Psoas muscle (tissue), 7 donors: ENCODE measurements at regions not wholly inside any gene's neighbourhood (a gene's known extent, or its start where the extent isn't known, plus 50 kb on each side); places are given as distances from the start of the nearest gene placed in this dataset.

ENCODE experiments used
- ATAC-seq, 4 donors: fragments of 200-7000 bp; cut with Tn5 transposase; one replicate each; pipeline ENCODE4 v1.9.1; 2020; ENCODE audit warnings: moderate library complexity in 3 of 4, mild to moderate bottlenecking in 2 of 4
- DNase-seq, 2 donors: peaks; one replicate each; pipeline ENCODE4 v3.0.0-alpha.2; 2020
- H3K27ac ChIP-seq: fragments of 200-600 bp; one replicate; pipeline ENCODE4 v1.8.0; 2022
- H3K27me3 ChIP-seq, 3 donors: fragments of 200-600 bp in 1 of 3; one replicate each; pipeline versions ENCODE4 v1.6.1 to v1.8.0; 2013 to 2022; ENCODE audit warnings: low read length in 2 of 3, mild to moderate bottlenecking in 2 of 3, moderate library complexity in 1 of 3; ENCODE audit not compliant: insufficient read depth in 3 of 3
- H3K36me3 ChIP-seq, 2 donors: fragments of 200-600 bp in 1 of 2; one replicate each; pipeline versions ENCODE4 v1.6.1 to v1.8.0; 2013 to 2022; ENCODE audit warnings: low read depth in 1 of 2, mild to moderate bottlenecking in 1 of 2, moderate library complexity in 1 of 2; ENCODE audit not compliant: insufficient read depth in 1 of 2
- H3K4me1 ChIP-seq: fragments of 200-600 bp; one replicate; pipeline ENCODE4 v1.8.0; 2022
- H3K4me3 ChIP-seq: fragments of 200-600 bp; one replicate; pipeline ENCODE4 v1.8.0; 2022; ENCODE audit warnings: mild to moderate bottlenecking
- H3K9me3 ChIP-seq: fragments of 200-600 bp; one replicate; pipeline ENCODE4 v1.8.0; 2022
- CTCF ChIP-seq: fragments of 200-600 bp; IDR thresholded peaks from one replicate; pipeline ENCODE4 v1.8.0; 2022; ENCODE audit warnings: antibody characterized with exemption
- WGBS, 3 donors: extraction: QIAGEN DNeasy Blood & Tissue Kit; methylation state at CpG; one replicate each; pipeline versions ENCODE4 v1.1.6 to v1.1.7; 2013; 5-methylcytosine and 5-hydroxymethylcytosine counted together
- intact Hi-C, 2 donors: fragments of 100-400 bp; cut with DNase I; formaldehyde crosslinking; loops; one replicate each; pipeline versions ENCODE4 v1.11.0 to v1.14.2; 2022
- donor health status: healthy with polysubstance abuse.
- donor health status: DM: no; HTN: no; CAD: no; lungs with moderate emphysema.
- donor health status: Bipolar disorder and iron deficiency.
- donor health status: healthy.
- donor health status: DM: yes; HTN: yes; CAD: no.
- donor health status: DM: no; HTN: no; CAD: no.
- donor health status: DM: yes; HTN: yes; CAD: no.

DNA sequence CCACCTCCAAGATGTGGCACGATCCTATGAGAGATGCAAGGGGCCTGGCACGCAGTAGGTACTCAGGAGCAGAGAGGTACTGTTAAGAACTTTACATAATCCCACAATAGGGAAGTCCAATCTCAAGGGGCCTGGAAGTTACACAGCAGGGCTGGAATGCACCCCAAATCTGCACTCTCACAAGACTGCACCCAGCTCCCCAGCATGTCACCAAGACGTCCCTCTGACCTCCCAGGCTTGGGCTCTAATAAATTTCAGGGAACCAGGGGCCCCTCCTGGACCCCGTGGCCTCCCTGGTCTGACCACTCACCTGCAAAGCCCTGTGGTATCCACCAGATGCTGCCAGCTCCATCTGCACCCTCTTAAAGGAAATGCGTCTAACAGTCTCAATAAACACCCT, 94.9 kb downstream of the OAT start:
- Histone ChIP-seq H3K27me3 (peaks cover 0 to 2% (median 0%) of the 10 kb centered on the region in 3 donors), H3K4me3 (no peak overlapping the region), H3K4me1 (no peaks in the 10 kb centered on the region), H3K9me3 (no peaks in the 10 kb centered on the region), H3K27ac (no peak overlapping the region), H3K36me3 (no peaks in the 10 kb centered on the region)
- 83 to 88% (median 86%) methylated on average over 5 of the region's 5 CpGs for WGBS, 3 donors
- DNase-seq = no peak
- TF ChIP-seq CTCF = no peak
- intact Hi-C loops = no loop called here
- ATAC-seq = no peak

- Histone ChIP-seq H3K4me1 (no peaks in the 10 kb centered on the region), H3K36me3 (no peaks in the 10 kb centered on the region), H3K9me3 (no peaks in the 10 kb centered on the region), H3K4me3 (no peak overlapping the region), H3K27me3 (peaks cover 0 to 2% (median 0%) of the 10 kb centered on the region in 3 donors), H3K27ac (no peak overlapping the region)
- WGBS, 3 donors = 58 to 66% (median 62%) methylated on average over 11 of the region's 11 CpGs
- ATAC-seq = no peak
- DNase-seq = no peak
- intact Hi-C loops = no loop called here
- TF ChIP-seq CTCF = no peak
Measured at GRCh38 chr10:124323111-124323725, 95.5 kb downstream of the OAT start.

DNA sequence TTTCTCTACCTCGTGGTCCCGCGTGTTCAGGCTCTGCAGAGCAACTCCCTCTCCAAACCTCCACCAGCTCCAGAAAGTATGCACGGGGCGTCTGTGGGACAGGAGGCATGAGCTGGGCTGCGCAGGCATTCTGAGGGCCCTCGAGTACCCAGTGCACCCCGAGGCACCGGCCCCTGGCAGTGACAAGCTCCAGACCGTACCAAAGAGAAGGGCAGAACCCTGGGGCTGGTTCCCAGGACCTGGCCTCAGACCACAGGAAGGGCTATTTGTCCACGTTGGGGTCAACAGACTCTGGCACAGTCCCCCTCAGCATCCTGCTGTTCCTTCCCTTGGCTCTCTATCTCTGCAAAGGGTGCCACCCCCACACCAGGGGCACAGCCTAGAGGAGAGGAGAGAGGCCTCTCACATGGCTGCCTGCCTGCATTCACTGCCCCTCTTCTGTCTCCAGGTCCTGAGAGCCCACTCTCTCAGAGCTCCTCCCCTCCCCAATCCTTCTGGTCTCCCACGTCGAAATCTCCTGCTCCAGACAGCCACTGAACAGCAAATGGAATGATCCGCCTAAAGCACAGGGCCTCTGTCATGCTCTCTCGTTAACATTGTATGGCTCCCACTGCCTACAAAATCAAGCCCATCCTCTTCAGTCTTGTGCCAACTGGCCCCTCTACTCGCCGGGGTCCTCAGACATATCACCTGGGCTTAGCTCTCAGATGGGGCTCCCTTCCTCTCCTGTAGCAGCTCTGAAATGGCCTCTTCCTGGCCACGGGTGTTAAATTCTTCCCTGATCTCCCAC, 96.3 kb downstream of the OAT start:
- no peak overlapping the region for H3K4me3 ChIP-seq
- H3K27ac ChIP-seq = no peak overlapping the region
- intact Hi-C loops = no loop called here
- H3K36me3 ChIP-seq = no peaks in the 10 kb centered on the region
- DNase-seq (no peak), ATAC-seq (no peak)
- TF ChIP-seq CTCF = no peak
- no peaks in the 10 kb centered on the region for H3K4me1 ChIP-seq
- H3K9me3 ChIP-seq = no peaks in the 10 kb centered on the region
- peaks cover 0 to 2% (median 0%) of the 10 kb centered on the region in 3 donors for H3K27me3 ChIP-seq
- 70 to 72% (median 72%) methylated on average over 18 of the region's 18 CpGs for WGBS, 3 donors

- WGBS, 3 donors = 87 to 89% (median 88%) methylated on average over 19 of the region's 19 CpGs
- Histone ChIP-seq H3K4me3 (no peak overlapping the region), H3K9me3 (no peaks in the 10 kb centered on the region), H3K27me3 (peaks cover 0 to 2% (median 0%) of the 10 kb centered on the region in 3 donors), H3K4me1 (no peaks in the 10 kb centered on the region), H3K36me3 (no peaks in the 10 kb centered on the region), H3K27ac (no peak overlapping the region)
- ATAC-seq (no peak), DNase-seq (no peak)
- TF ChIP-seq CTCF = no peak
- intact Hi-C loops = no loop called here
Measured at GRCh38 chr10:124321433-124322089, 97.2 kb downstream of the OAT start.
